ENCODE measurements at regions not wholly inside any gene's neighbourhood (a gene's known extent, or its start where the extent isn't known, plus 50 kb on each side); places are given as distances from the start of the nearest gene placed in this dataset.

GRCh38 chr20:4480104-4480503, 206.2 kb upstream of the PRNP start (continued):
- TF ChIP-seq, protein P1, sequence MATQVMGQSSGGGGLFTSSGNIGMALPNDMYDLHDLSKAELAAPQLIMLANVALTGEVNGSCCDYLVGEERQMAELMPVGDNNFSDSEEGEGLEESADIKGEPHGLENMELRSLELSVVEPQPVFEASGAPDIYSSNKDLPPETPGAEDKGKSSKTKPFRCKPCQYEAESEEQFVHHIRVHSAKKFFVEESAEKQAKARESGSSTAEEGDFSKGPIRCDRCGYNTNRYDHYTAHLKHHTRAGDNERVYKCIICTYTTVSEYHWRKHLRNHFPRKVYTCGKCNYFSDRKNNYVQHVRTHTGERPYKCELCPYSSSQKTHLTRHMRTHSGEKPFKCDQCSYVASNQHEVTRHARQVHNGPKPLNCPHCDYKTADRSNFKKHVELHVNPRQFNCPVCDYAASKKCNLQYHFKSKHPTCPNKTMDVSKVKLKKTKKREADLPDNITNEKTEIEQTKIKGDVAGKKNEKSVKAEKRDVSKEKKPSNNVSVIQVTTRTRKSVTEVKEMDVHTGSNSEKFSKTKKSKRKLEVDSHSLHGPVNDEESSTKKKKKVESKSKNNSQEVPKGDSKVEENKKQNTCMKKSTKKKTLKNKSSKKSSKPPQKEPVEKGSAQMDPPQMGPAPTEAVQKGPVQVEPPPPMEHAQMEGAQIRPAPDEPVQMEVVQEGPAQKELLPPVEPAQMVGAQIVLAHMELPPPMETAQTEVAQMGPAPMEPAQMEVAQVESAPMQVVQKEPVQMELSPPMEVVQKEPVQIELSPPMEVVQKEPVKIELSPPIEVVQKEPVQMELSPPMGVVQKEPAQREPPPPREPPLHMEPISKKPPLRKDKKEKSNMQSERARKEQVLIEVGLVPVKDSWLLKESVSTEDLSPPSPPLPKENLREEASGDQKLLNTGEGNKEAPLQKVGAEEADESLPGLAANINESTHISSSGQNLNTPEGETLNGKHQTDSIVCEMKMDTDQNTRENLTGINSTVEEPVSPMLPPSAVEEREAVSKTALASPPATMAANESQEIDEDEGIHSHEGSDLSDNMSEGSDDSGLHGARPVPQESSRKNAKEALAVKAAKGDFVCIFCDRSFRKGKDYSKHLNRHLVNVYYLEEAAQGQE (IDR thresholded peaks at IDR 0.05; ENCODE audit: low read depth), result no peak
- TF ChIP-seq ZNF274 (IDR thresholded peaks at IDR 0.05; ENCODE audit: low read depth, low read length) (no peak), ELF1 (IDR thresholded peaks at IDR 0.05; ENCODE audit: borderline replicate concordance, low read depth) (no peak), EZH2phosphoT487 (IDR thresholded peaks at IDR 0.05; ENCODE audit: borderline replicate concordance) (no peak), ZFX (IDR thresholded peaks at IDR 0.05) (no peak), JUND (IDR thresholded peaks at IDR 0.05) (no peak), ATF3 (IDR thresholded peaks at IDR 0.05) (no peak), POLR2A (IDR thresholded peaks at IDR 0.05; ENCODE audit: borderline replicate concordance, extremely low read depth, insufficient read depth, insufficient read length) (no peak)

DNA sequence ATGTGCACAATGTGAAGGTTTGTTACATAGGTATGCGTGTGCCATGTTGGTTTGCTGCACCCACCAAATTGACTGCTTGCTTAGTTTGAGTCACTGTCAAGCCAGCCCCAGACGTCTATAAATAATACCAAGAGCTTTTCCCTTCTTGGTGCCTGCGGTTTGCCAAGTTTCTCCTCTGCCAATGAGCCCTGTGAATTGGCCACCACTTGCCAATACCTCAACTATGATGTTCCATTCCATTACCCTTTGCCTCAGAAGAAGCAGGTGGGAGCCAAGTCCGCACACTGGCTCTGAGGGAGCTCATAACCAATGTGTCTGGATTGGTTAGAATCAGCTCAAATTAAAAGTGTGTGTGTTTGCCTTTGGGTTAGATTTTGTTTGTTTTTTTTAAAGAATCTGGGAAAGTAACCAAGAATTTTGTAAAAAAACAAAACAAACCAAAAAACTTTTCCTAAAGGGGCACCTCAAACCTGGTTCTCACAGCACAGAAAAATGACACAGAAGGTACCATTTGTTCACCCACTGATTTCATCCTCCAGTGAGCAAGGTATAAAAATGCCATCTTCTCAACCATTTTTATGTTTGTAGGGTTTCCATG, 209.3 kb upstream of the PRNP start:
- H2AFZ ChIP-seq (ENCODE audit: low read depth, low read length, poor library complexity, severe bottlenecking), result no peak overlapping the region
- H3K79me2 ChIP-seq (ENCODE audit: insufficient read depth, low read length), result no peaks in the 10 kb centered on the region
- RAD21 ChIA-PET (ENCODE audit: low non-redundant PET in 1 of 2, low total read pairs in 2 of 2, uncharacterized antibody in 2 of 2, unreplicated experiment in 2 of 2), result no interaction called here
- no peak overlapping the region for H3K4me3 ChIP-seq (replicated peaks in 1 of 2; ENCODE audit: low read depth in 1 of 2, low read length in 2 of 2)
- H3K4me2 ChIP-seq (ENCODE audit: low read length), result no peak overlapping the region
- DNase-seq (ENCODE audit: low read depth, low spot score) (no peak), ATAC-seq (no peak)
- CTCF ChIA-PET, result no interaction called here
- H3K9me2 ChIP-seq (ENCODE audit: insufficient read depth), result no peaks in the 10 kb centered on the region
- H3K27me3 ChIP-seq (ENCODE audit: insufficient read depth, low read length), result no peaks in the 10 kb centered on the region
- H3K4me1 ChIP-seq (ENCODE audit: control insufficient read depth in 1 of 2, insufficient read depth in 2 of 2, low read length in 2 of 2), result no peaks in the 10 kb centered on the region
- no TSS peak for BruUV-seq (replicated peaks)
- POLR2A ChIA-PET, result no interaction called here
- intact Hi-C loops (cut with micrococcal nuclease), result no loop called here
- H3K9me3 ChIP-seq (ENCODE audit: control insufficient read depth in 1 of 2, insufficient read depth in 1 of 2, low read depth in 1 of 2, low read length in 2 of 2), result no peaks in the 10 kb centered on the region
- H4K20me1 ChIP-seq (ENCODE audit: insufficient read depth), result no peaks in the 10 kb centered on the region
- no peak overlapping the region for H3K27ac ChIP-seq (ENCODE audit: low read depth, low read length)
- no peaks in the 10 kb centered on the region for H3K36me3 ChIP-seq (ENCODE audit: control insufficient read depth in 1 of 2, insufficient read depth in 2 of 2, low read length in 2 of 2)
- H3K9ac ChIP-seq (ENCODE audit: low read length), result no peak overlapping the region
- TF ChIP-seq ATF3 (IDR thresholded peaks at IDR 0.05) (no peak), POLR2A (IDR thresholded peaks at IDR 0.05; ENCODE audit: borderline replicate concordance, extremely low read depth, insufficient read depth, insufficient read length) (no peak), POLR2AphosphoS5 (IDR thresholded peaks at IDR 0.05; ENCODE audit: low read depth, low read length) (no peak), TCF7L2 (IDR thresholded peaks at IDR 0.05; ENCODE audit: borderline replicate concordance, extremely low read depth, insufficient read depth, insufficient read length) (no peak), EZH2 (IDR thresholded peaks at IDR 0.05) (no peak), CBX3 (IDR thresholded peaks at IDR 0.05; ENCODE audit: low read depth) (no peak), ZNF274 (IDR thresholded peaks at IDR 0.05; ENCODE audit: low read depth, low read length) (no peak), JUND (IDR thresholded peaks at IDR 0.05) (no peak), CEBPB (IDR thresholded peaks at IDR 0.05; ENCODE audit: low read depth) (no peak), EGR1 (IDR thresholded peaks at IDR 0.05; ENCODE audit: low read depth) (no peak), SRF (IDR thresholded peaks at IDR 0.05; ENCODE audit: low read depth) (no peak)
- TF ChIP-seq, protein P2, sequence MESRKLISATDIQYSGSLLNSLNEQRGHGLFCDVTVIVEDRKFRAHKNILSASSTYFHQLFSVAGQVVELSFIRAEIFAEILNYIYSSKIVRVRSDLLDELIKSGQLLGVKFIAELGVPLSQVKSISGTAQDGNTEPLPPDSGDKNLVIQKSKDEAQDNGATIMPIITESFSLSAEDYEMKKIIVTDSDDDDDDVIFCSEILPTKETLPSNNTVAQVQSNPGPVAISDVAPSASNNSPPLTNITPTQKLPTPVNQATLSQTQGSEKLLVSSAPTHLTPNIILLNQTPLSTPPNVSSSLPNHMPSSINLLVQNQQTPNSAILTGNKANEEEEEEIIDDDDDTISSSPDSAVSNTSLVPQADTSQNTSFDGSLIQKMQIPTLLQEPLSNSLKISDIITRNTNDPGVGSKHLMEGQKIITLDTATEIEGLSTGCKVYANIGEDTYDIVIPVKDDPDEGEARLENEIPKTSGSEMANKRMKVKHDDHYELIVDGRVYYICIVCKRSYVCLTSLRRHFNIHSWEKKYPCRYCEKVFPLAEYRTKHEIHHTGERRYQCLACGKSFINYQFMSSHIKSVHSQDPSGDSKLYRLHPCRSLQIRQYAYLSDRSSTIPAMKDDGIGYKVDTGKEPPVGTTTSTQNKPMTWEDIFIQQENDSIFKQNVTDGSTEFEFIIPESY (IDR thresholded peaks at IDR 0.05; ENCODE audit: extremely low read depth, insufficient replicate concordance, low read length), result no peak
- TF ChIP-seq, protein P3, sequence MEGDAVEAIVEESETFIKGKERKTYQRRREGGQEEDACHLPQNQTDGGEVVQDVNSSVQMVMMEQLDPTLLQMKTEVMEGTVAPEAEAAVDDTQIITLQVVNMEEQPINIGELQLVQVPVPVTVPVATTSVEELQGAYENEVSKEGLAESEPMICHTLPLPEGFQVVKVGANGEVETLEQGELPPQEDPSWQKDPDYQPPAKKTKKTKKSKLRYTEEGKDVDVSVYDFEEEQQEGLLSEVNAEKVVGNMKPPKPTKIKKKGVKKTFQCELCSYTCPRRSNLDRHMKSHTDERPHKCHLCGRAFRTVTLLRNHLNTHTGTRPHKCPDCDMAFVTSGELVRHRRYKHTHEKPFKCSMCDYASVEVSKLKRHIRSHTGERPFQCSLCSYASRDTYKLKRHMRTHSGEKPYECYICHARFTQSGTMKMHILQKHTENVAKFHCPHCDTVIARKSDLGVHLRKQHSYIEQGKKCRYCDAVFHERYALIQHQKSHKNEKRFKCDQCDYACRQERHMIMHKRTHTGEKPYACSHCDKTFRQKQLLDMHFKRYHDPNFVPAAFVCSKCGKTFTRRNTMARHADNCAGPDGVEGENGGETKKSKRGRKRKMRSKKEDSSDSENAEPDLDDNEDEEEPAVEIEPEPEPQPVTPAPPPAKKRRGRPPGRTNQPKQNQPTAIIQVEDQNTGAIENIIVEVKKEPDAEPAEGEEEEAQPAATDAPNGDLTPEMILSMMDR (IDR thresholded peaks at IDR 0.05 in 2 of 3, conservative IDR thresholded peaks at IDR 0.05 in 1 of 3; ENCODE audit: borderline replicate concordance in 1 of 3, insufficient read depth in 1 of 3, low read depth in 2 of 3, low read length in 2 of 3), result no peak
